Astrocyte (in vitro differentiated cells and primary cell): ENCODE measurements at regions not wholly inside any gene's neighbourhood (a gene's known extent, or its start where the extent isn't known, plus 50 kb on each side); places are given as distances from the start of the nearest gene placed in this dataset.

Experiments used
- CTCF ChIP-seq: IDR thresholded peaks from 2 replicates; pipeline ENCODE4 v1.5.1; 2011; ENCODE audit warnings: low read depth, mild to moderate bottlenecking, inconsistent platforms, low read length, moderate library complexity; ENCODE audit not compliant: insufficient read depth
- EZH2 ChIP-seq: IDR thresholded peaks from 2 replicates; pipeline ENCODE4 v1.6.1; 2012; ENCODE audit warnings: mild to moderate bottlenecking, low read length, inconsistent platforms; ENCODE audit not compliant: insufficient read depth

GRCh38 chr6:24997231-24997630 lies 61.5 kb upstream of the RIPOR2 start:
- TF ChIP-seq CTCF (no peak), EZH2 (no peak)
